H1 (cell line): ENCODE measurements at regions not wholly inside any gene's neighbourhood (a gene's known extent, or its start where the extent isn't known, plus 50 kb on each side); places are given as distances from the start of the nearest gene placed in this dataset.

ENCODE experiments used
- CTCF ChIA-PET: fragments of 300-600 bp; sonication (Branson Sonifier 250); formaldehyde crosslinking; loops from one replicate; lab custom pipeline; 2021; ENCODE audit not compliant: partially characterized antibody; lab: Charles Lee
- POLR2A ChIA-PET: fragments of 300-600 bp; sonication (Branson Sonifier 250); formaldehyde crosslinking; loops from one replicate; lab custom pipeline; 2021; ENCODE audit warnings: inconsistent platforms; ENCODE audit not compliant: partially characterized antibody; lab: Charles Lee
- DNase-seq, 2 experiments: peaks; one replicate each; pipeline versions ENCODE4 v3.0.0 to v3.0.0-alpha.2; 2010 to 2022; ENCODE audit warnings: low spot score in 2 of 2, low read depth in 1 of 2, mixed read lengths in 1 of 2
- FAIRE-seq: peaks from 2 replicates; lab custom pipeline; 2011; peaks lifted over from hg19 to GRCh38; lab: Jason Lieb, UNC
- H2AFZ ChIP-seq: 2 replicates; pipeline ENCODE4 v1.8.1; 2012; ENCODE audit warnings: low read length, inconsistent platforms
- H2AK5ac ChIP-seq: 2 replicates; pipeline ENCODE4 v1.6.1; 2013; ENCODE audit warnings: low read depth, low read length
- H2BK120ac ChIP-seq: replicated peaks from 2 replicates; pipeline ENCODE3; 2013; ENCODE audit warnings: low read depth, low read length, inconsistent platforms
- H2BK12ac ChIP-seq: 2 replicates; pipeline ENCODE4 v1.6.1; 2013; ENCODE audit warnings: low read depth, low read length
- H2BK15ac ChIP-seq: 2 replicates; pipeline ENCODE4 v1.6.1; 2013; ENCODE audit warnings: low read length
- H2BK20ac ChIP-seq: 2 replicates; pipeline ENCODE4 v1.6.1; 2013; ENCODE audit warnings: low read length
- H2BK5ac ChIP-seq: 2 replicates; pipeline ENCODE4 v1.6.1; 2013; ENCODE audit warnings: low read depth, low read length
- H3K14ac ChIP-seq: 2 replicates; pipeline ENCODE4 v1.6.1; 2013; ENCODE audit warnings: inconsistent platforms; ENCODE audit not compliant: insufficient read length
- H3K18ac ChIP-seq: 2 replicates; pipeline ENCODE4 v1.6.1; 2013; ENCODE audit warnings: low read length; ENCODE audit errors: extremely low read depth
- H3K23ac ChIP-seq: 2 replicates; pipeline ENCODE4 v1.6.1; 2013; ENCODE audit warnings: inconsistent platforms; ENCODE audit not compliant: insufficient read length
- H3K23me2 ChIP-seq: 2 replicates; pipeline ENCODE4 v1.6.1; 2013; ENCODE audit warnings: low read depth, low read length
- H3K27ac ChIP-seq: 2 replicates; pipeline ENCODE4 v1.6.1; 2011; ENCODE audit warnings: low read depth, low read length, inconsistent platforms
- H3K27me3 ChIP-seq, 4 experiments: replicated peaks in 1 of 4; 1 replicate in 1 of 4; 2 replicates in 3 of 4; pipeline versions ENCODE4 v1.6.1 to v1.8.1; 2011 to 2013; ENCODE audit warnings: low read length in 3 of 4, mild to moderate bottlenecking in 3 of 4, inconsistent platforms in 2 of 4, mixed read lengths in 2 of 4, moderate library complexity in 1 of 4; ENCODE audit not compliant: control insufficient read depth in 3 of 4, insufficient read depth in 3 of 4; ENCODE audit errors: extremely low read depth in 1 of 4
- H3K36me3 ChIP-seq, 4 experiments: 2 replicates each; pipeline versions ENCODE4 v1.6.1 to v1.8.1; 2011 to 2013; ENCODE audit warnings: mild to moderate bottlenecking in 4 of 4, low read length in 3 of 4, moderate library complexity in 2 of 4, control low read depth in 1 of 4, inconsistent platforms in 1 of 4; ENCODE audit not compliant: insufficient read depth in 4 of 4, control insufficient read depth in 2 of 4
- H3K4ac ChIP-seq: replicated peaks from 2 replicates; pipeline ENCODE3; 2013; ENCODE audit warnings: low read length, low read depth, mixed read lengths, inconsistent platforms; ENCODE audit not compliant: insufficient read length
- H3K4me1 ChIP-seq, 4 experiments: replicated peaks in 1 of 4; 1 replicate in 1 of 4; 2 replicates in 3 of 4; pipeline versions ENCODE4 v1.6.1 to v1.8.1; 2011 to 2013; ENCODE audit warnings: low read length in 3 of 4, inconsistent platforms in 2 of 4, mixed read lengths in 1 of 4; ENCODE audit not compliant: insufficient read depth in 4 of 4, control insufficient read depth in 3 of 4
- H3K4me2 ChIP-seq, 2 experiments: 2 replicates each; pipeline versions ENCODE4 v1.6.1 to v1.8.1; 2011 to 2013; ENCODE audit warnings: low read depth in 2 of 2, low read length in 2 of 2, control low read depth in 1 of 2, inconsistent platforms in 1 of 2, mild to moderate bottlenecking in 1 of 2; ENCODE audit not compliant: insufficient read depth in 1 of 2
- H3K4me3 ChIP-seq, 4 experiments: fragments of 200-600, 300-600 bp in 1 of 4; sonication (generic), shearing (Covaris generic), sonication (Bioruptor Twin) in 1 of 4; 2 replicates each; pipeline versions ENCODE4 v1.5.1 to v1.8.1; 2011 to 2016; ENCODE audit warnings: low read length in 4 of 4, low read depth in 3 of 4, control low read depth in 2 of 4, inconsistent platforms in 2 of 4, mild to moderate bottlenecking in 2 of 4, mixed read lengths in 1 of 4, moderate library complexity in 1 of 4; ENCODE audit not compliant: insufficient read depth in 2 of 4; ENCODE audit errors: extremely low read depth in 1 of 4
- H3K56ac ChIP-seq: replicated peaks from 2 replicates; pipeline ENCODE3; 2013; ENCODE audit warnings: low read depth, mild to moderate bottlenecking, mixed read lengths, low read length, inconsistent platforms; ENCODE audit not compliant: insufficient read length
- H3K79me1 ChIP-seq: 2 replicates; pipeline ENCODE4 v1.6.1; 2013; ENCODE audit warnings: low read depth, low read length, control low read depth
- H3K79me2 ChIP-seq, 2 experiments: 2 replicates each; pipeline versions ENCODE4 v1.6.1 to v1.8.1; 2012 to 2013; ENCODE audit warnings: low read length in 2 of 2, mild to moderate bottlenecking in 2 of 2, inconsistent platforms in 1 of 2; ENCODE audit not compliant: insufficient read depth in 2 of 2, control insufficient read depth in 1 of 2
- H3K9ac ChIP-seq, 4 experiments: replicated peaks in 1 of 4; 1 replicate in 1 of 4; 2 replicates in 3 of 4; pipeline versions ENCODE4 v1.6.1 to v1.8.1; 2011 to 2013; ENCODE audit warnings: low read depth in 3 of 4, low read length in 3 of 4, control low read depth in 2 of 4, mild to moderate bottlenecking in 2 of 4, moderate library complexity in 2 of 4, inconsistent platforms in 1 of 4; ENCODE audit errors: extremely low read depth in 1 of 4
- H3K9me3 ChIP-seq, 2 experiments: 2 replicates each; pipeline versions ENCODE4 v1.6.1 to v1.8.1; 2012 to 2013; ENCODE audit warnings: mild to moderate bottlenecking in 2 of 2, moderate library complexity in 2 of 2, control low read depth in 1 of 2, inconsistent platforms in 1 of 2, low read depth in 1 of 2, low read length in 1 of 2, mixed read lengths in 1 of 2; ENCODE audit not compliant: insufficient read depth in 2 of 2
- H4K20me1 ChIP-seq, 2 experiments: replicated peaks in 1 of 2; 2 replicates each; pipeline versions ENCODE3 to v1.8.1; 2011 to 2013; ENCODE audit warnings: inconsistent platforms in 2 of 2, low read length in 2 of 2, mild to moderate bottlenecking in 1 of 2; ENCODE audit not compliant: insufficient read depth in 2 of 2, control insufficient read depth in 1 of 2
- H4K5ac ChIP-seq: 2 replicates; pipeline ENCODE4 v1.6.1; 2013; ENCODE audit warnings: low read length, low read depth, mixed read lengths, inconsistent platforms; ENCODE audit not compliant: insufficient read length
- H4K8ac ChIP-seq: 2 replicates; pipeline ENCODE4 v1.8.0; 2013; ENCODE audit warnings: mild to moderate bottlenecking, moderate library complexity, low read length, inconsistent platforms; ENCODE audit not compliant: insufficient read depth; ENCODE audit errors: extremely low read depth
- H4K91ac ChIP-seq: replicated peaks from 2 replicates; pipeline ENCODE3; 2013; ENCODE audit warnings: low read length, mixed read lengths, inconsistent platforms; ENCODE audit not compliant: insufficient read length
- JUN ChIP-seq: IDR thresholded peaks from 2 replicates; pipeline ENCODE4 v1.6.1; 2011; ENCODE audit warnings: low read depth, mild to moderate bottlenecking, improper control_type of control experiment, low read length
- JUND ChIP-seq: IDR thresholded peaks from 2 replicates; pipeline ENCODE4 v1.6.1; 2011; ENCODE audit warnings: mild to moderate bottlenecking, improper control_type of control experiment, low read length
- KDM5A ChIP-seq: fragments of 200-600 bp; IDR thresholded peaks from 2 replicates; pipeline ENCODE4 v1.7.1; 2012; ENCODE audit warnings: mild to moderate bottlenecking, low read length, inconsistent platforms, mixed read lengths
- POU5F1 ChIP-seq: IDR thresholded peaks from 2 replicates; pipeline ENCODE4 v1.6.1; 2011; ENCODE audit warnings: low read depth, mild to moderate bottlenecking, low read length, moderate library complexity
- RNF2 ChIP-seq: fragments of 200-900, 300-1000 bp; sonication (generic); IDR thresholded peaks from 2 replicates; pipeline ENCODE4 v1.7.1; 2016; ENCODE audit warnings: borderline replicate concordance, low read depth, mild to moderate bottlenecking, antibody characterized with exemption, low read length; ENCODE audit not compliant: poor library complexity, severe bottlenecking; ENCODE audit errors: missing control alignments
- SIRT6 ChIP-seq: IDR thresholded peaks from one replicate; pipeline ENCODE4 v1.7.1; 2012; ENCODE audit warnings: low read length, inconsistent platforms
- SIX5 ChIP-seq: IDR thresholded peaks from 2 replicates; pipeline ENCODE4 v1.6.1; 2011; ENCODE audit warnings: mild to moderate bottlenecking, low read depth, low read length
- WGBS, 2 experiments: shearing (Covaris generic) in 1 of 2; methylation state at CpG; one replicate each; pipeline versions ENCODE4 v1.1.6 to v1.1.7; 2013 to 2015; ENCODE audit warnings: low lambda C conversion rate in 2 of 2, mixed read lengths in 2 of 2, inconsistent platforms in 1 of 2, low coverage in 1 of 2, missing lambda C conversion rate in 1 of 2; ENCODE audit not compliant: insufficient replicate concordance in 2 of 2, insufficient coverage in 1 of 2, insufficient read length in 1 of 2; ENCODE audit errors: extremely low coverage in 1 of 2, missing lambda C conversion rate in 1 of 2; 5-methylcytosine and 5-hydroxymethylcytosine counted together
- TF ChIP-seq, protein P1 (sequence below): IDR thresholded peaks from 2 replicates; pipeline ENCODE4 v1.6.1; 2011; ENCODE audit warnings: low read length, improper control_type of control experiment
- TF ChIP-seq, protein P2 (sequence below), 3 experiments: IDR thresholded peaks; 1 replicate in 2 of 3; 2 replicates in 1 of 3; pipeline versions ENCODE4 v1.5.1 to v1.6.1; 2011; ENCODE audit warnings: low read length in 3 of 3, mild to moderate bottlenecking in 3 of 3, inconsistent platforms in 2 of 3, low read depth in 1 of 3, moderate library complexity in 1 of 3; ENCODE audit not compliant: insufficient read depth in 1 of 3; ENCODE audit errors: control extremely low read depth in 1 of 3

- WGBS, 2 experiments: 93% methylated on average over 2 of the region's 2 CpGs; no CpG with 5 or more reads in 1 of the 2 experiments
- peak overlapping the region; percentile 72 for H2AFZ ChIP-seq
- no peak overlapping the region for H3K56ac ChIP-seq
- no peak overlapping the region for H2BK15ac ChIP-seq
- no peak overlapping the region for H4K91ac ChIP-seq
- ChIA-PET POLR2A (no interaction called here), CTCF (interaction anchor here (1.0 to 4.1 kb wide), 6 partner anchors 12 to 152 kb away, joined by 3 to 30 read pairs (median 6); no protein-coding TSS in a partner anchor)
- no peak overlapping the region for H3K9ac ChIP-seq
- DNase-seq (no peak), FAIRE-seq (no peak)
- no peak overlapping the region for H3K4ac ChIP-seq
- no peaks in the 10 kb centered on the region for H3K23me2 ChIP-seq
- no peak overlapping the region for H3K18ac ChIP-seq
- no peak overlapping the region for H3K4me3 ChIP-seq
- no peaks in the 10 kb centered on the region for H3K79me2 ChIP-seq
- no peak overlapping the region for H4K5ac ChIP-seq
- no peak overlapping the region for H3K27ac ChIP-seq
- no peak overlapping the region for H3K4me2 ChIP-seq
- no peak overlapping the region for H2BK5ac ChIP-seq
- H2AK5ac ChIP-seq: no peak overlapping the region
- H3K23ac ChIP-seq: no peak overlapping the region
- H4K20me1 ChIP-seq: no peaks in the 10 kb centered on the region
- H3K4me1 ChIP-seq: no peaks in the 10 kb centered on the region
- H2BK12ac ChIP-seq: no peak overlapping the region
- H2BK120ac ChIP-seq: no peak overlapping the region
- H3K9me3 ChIP-seq: no peaks in the 10 kb centered on the region
- no peak overlapping the region for H3K14ac ChIP-seq
- TF ChIP-seq, protein P1, sequence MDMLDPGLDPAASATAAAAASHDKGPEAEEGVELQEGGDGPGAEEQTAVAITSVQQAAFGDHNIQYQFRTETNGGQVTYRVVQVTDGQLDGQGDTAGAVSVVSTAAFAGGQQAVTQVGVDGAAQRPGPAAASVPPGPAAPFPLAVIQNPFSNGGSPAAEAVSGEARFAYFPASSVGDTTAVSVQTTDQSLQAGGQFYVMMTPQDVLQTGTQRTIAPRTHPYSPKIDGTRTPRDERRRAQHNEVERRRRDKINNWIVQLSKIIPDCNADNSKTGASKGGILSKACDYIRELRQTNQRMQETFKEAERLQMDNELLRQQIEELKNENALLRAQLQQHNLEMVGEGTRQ: no peak
- TF ChIP-seq POU5F1 (no peak), SIX5 (no peak), JUN (no peak), SIRT6 (no peak), RNF2 (no peak), KDM5A (no peak), JUND (no peak)
- TF ChIP-seq, protein P2, sequence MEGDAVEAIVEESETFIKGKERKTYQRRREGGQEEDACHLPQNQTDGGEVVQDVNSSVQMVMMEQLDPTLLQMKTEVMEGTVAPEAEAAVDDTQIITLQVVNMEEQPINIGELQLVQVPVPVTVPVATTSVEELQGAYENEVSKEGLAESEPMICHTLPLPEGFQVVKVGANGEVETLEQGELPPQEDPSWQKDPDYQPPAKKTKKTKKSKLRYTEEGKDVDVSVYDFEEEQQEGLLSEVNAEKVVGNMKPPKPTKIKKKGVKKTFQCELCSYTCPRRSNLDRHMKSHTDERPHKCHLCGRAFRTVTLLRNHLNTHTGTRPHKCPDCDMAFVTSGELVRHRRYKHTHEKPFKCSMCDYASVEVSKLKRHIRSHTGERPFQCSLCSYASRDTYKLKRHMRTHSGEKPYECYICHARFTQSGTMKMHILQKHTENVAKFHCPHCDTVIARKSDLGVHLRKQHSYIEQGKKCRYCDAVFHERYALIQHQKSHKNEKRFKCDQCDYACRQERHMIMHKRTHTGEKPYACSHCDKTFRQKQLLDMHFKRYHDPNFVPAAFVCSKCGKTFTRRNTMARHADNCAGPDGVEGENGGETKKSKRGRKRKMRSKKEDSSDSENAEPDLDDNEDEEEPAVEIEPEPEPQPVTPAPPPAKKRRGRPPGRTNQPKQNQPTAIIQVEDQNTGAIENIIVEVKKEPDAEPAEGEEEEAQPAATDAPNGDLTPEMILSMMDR (IDR thresholded peaks at IDR 0.05; ENCODE audit: control extremely low read depth in 1 of 3, insufficient read depth in 1 of 3, low read depth in 1 of 3, low read length in 3 of 3): peak in 1 of 3 experiments; percentile 9; a peak in 1 of 4 replicates
- H3K27me3 ChIP-seq: no peaks in the 10 kb centered on the region
- H3K79me1 ChIP-seq: no peaks in the 10 kb centered on the region
- no peak overlapping the region for H2BK20ac ChIP-seq
- no peak overlapping the region for H4K8ac ChIP-seq
- no peaks in the 10 kb centered on the region for H3K36me3 ChIP-seq
Measured at GRCh38 chr9:73009649-73010288, 56.9 kb upstream of the ALDH1A1 start.
